SK-N-SH treated with all-trans-retinoic acid at 6 μM for 48 hours (cell line): ENCODE measurements at regions not wholly inside any gene's neighbourhood (a gene's known extent, or its start where the extent isn't known, plus 50 kb on each side); places are given as distances from the start of the nearest gene placed in this dataset.

Experiments used
- ATAC-seq: fragments of 200-7000 bp; cut with Tn5 transposase; 3 replicates; pipeline ENCODE4 v1.9.1; 2020; ENCODE audit warnings: mild to moderate bottlenecking, moderate library complexity
- ARNTL ChIP-seq: fragments of 450-650 bp; formaldehyde crosslinking; IDR thresholded peaks from 2 replicates; pipeline ENCODE4 v1.5.0; 2020; ENCODE audit warnings: low read depth, mild to moderate bottlenecking, moderate library complexity, borderline replicate concordance
- CSDC2 ChIP-seq: fragments of 250-450 bp; sonication (Bioruptor Pico); IDR thresholded peaks from 2 replicates; pipeline ENCODE4 v1.5.0; 2020; ENCODE audit warnings: mild to moderate bottlenecking, moderate library complexity
- ESRRG ChIP-seq: fragments of 250-450 bp; sonication (Bioruptor Pico); IDR thresholded peaks from 2 replicates; pipeline ENCODE4 v1.6.1; 2021; ENCODE audit warnings: mild to moderate bottlenecking
- ISL1 ChIP-seq: fragments of 250-450 bp; sonication (Bioruptor Pico); IDR thresholded peaks from 2 replicates; pipeline ENCODE4 v2.1.2; 2022; ENCODE audit warnings: mild to moderate bottlenecking, moderate library complexity
- OSR1 ChIP-seq: fragments of 250-450 bp; sonication (Bioruptor Pico); IDR thresholded peaks from 2 replicates; pipeline ENCODE4 v1.8.0; 2022; ENCODE audit warnings: moderate library complexity, mild to moderate bottlenecking, inconsistent platforms
- PPARA ChIP-seq: fragments of 250-450 bp; sonication (Bioruptor Pico); IDR thresholded peaks from 2 replicates; pipeline ENCODE4 v1.5.0; 2020; ENCODE audit warnings: mild to moderate bottlenecking, borderline replicate concordance
- RARB ChIP-seq: fragments of 250-450 bp; sonication (Bioruptor Pico); IDR thresholded peaks from 2 replicates; pipeline ENCODE4 v1.8.0; 2021; ENCODE audit warnings: mild to moderate bottlenecking, moderate library complexity
- SNAI2 ChIP-seq: fragments of 250-450 bp; sonication (Bioruptor Pico); IDR thresholded peaks from 2 replicates; pipeline ENCODE4 v1.5.0; 2020; ENCODE audit warnings: mild to moderate bottlenecking, moderate library complexity
- TCF4 ChIP-seq: fragments of 250-450 bp; sonication (Bioruptor Pico); IDR thresholded peaks from 2 replicates; pipeline ENCODE4 v1.8.0; 2021; ENCODE audit warnings: mild to moderate bottlenecking, moderate library complexity, borderline replicate concordance
- TOX ChIP-seq: fragments of 250-450 bp; sonication (Bioruptor Pico); IDR thresholded peaks from 2 replicates; pipeline ENCODE4 v1.8.0; 2021; ENCODE audit warnings: mild to moderate bottlenecking, moderate library complexity, borderline replicate concordance
- ZC3H10 ChIP-seq: fragments of 250-450 bp; sonication (Bioruptor Pico); IDR thresholded peaks from 2 replicates; pipeline ENCODE4 v1.5.1; 2021; ENCODE audit warnings: mild to moderate bottlenecking, moderate library complexity
- ZFP3 ChIP-seq: fragments of 250-450 bp; sonication (Bioruptor Pico); IDR thresholded peaks from 2 replicates; pipeline ENCODE4 v1.5.0; 2020; ENCODE audit warnings: mild to moderate bottlenecking, moderate library complexity
- ZFP30 ChIP-seq: fragments of 450-650 bp; formaldehyde crosslinking; IDR thresholded peaks from 2 replicates; pipeline ENCODE4 v1.5.0; 2022; ENCODE audit warnings: mild to moderate bottlenecking, moderate library complexity
- ZNF565 ChIP-seq: fragments of 450-650 bp; formaldehyde crosslinking; conservative IDR thresholded peaks from 2 replicates; pipeline ENCODE4 v1.5.0; 2020; ENCODE audit warnings: low read depth, mild to moderate bottlenecking, moderate library complexity
- ZNF70 ChIP-seq: fragments of 450-650 bp; formaldehyde crosslinking; IDR thresholded peaks from 2 replicates; pipeline ENCODE4 v1.5.0; 2020; ENCODE audit warnings: mild to moderate bottlenecking, moderate library complexity
- ZNF8 ChIP-seq: fragments of 450-650 bp; formaldehyde crosslinking; IDR thresholded peaks from 2 replicates; pipeline ENCODE4 v1.5.0; 2020; ENCODE audit warnings: mild to moderate bottlenecking, moderate library complexity
- TF ChIP-seq, protein P1 (sequence below): fragments of 250-450 bp; sonication (Bioruptor Pico); IDR thresholded peaks from 2 replicates; pipeline ENCODE4 v1.8.0; 2020; ENCODE audit warnings: mild to moderate bottlenecking, moderate library complexity, borderline replicate concordance
- TF ChIP-seq, protein P2 (sequence below): fragments of 250-450 bp; sonication (Bioruptor Pico); IDR thresholded peaks from 2 replicates; pipeline ENCODE4 v1.8.0; 2021; ENCODE audit warnings: low read depth, mild to moderate bottlenecking, moderate library complexity, borderline replicate concordance
- TF ChIP-seq, protein P3 (sequence below): fragments of 250-450 bp; sonication (Bioruptor Pico); IDR thresholded peaks from 2 replicates; pipeline ENCODE4 v1.5.0; 2020; ENCODE audit warnings: mild to moderate bottlenecking, moderate library complexity
- TF ChIP-seq, protein P4 (sequence below): fragments of 250-450 bp; sonication (Bioruptor Pico); IDR thresholded peaks from 2 replicates; pipeline ENCODE4 v1.5.1; 2021; ENCODE audit warnings: mild to moderate bottlenecking, moderate library complexity
- TF ChIP-seq, protein P5 (sequence below): fragments of 250-450 bp; sonication (Bioruptor Pico); IDR thresholded peaks from 2 replicates; pipeline ENCODE4 v1.5.1; 2020; ENCODE audit warnings: low read depth, mild to moderate bottlenecking, moderate library complexity

DNA sequence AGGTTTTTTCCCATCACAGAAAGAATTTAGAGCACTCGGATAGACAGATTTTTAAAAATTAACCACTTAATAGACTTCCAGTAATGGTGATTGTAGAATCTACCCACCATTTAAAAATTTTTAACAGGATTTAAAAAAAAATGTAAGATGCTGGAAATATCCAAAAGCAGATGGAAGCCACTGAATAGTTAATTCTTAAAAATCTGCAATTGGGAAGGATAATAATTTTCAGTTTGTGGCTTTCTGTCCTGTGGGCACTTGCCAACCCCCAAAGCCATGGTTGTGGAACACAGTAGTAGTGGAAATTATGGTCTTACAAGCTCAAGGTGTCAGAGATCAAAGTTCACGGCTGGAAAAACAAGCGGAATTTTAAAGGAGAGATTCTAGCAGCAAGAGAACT is 101.0 kb upstream of the SP4 start:
- TF ChIP-seq, protein P1, sequence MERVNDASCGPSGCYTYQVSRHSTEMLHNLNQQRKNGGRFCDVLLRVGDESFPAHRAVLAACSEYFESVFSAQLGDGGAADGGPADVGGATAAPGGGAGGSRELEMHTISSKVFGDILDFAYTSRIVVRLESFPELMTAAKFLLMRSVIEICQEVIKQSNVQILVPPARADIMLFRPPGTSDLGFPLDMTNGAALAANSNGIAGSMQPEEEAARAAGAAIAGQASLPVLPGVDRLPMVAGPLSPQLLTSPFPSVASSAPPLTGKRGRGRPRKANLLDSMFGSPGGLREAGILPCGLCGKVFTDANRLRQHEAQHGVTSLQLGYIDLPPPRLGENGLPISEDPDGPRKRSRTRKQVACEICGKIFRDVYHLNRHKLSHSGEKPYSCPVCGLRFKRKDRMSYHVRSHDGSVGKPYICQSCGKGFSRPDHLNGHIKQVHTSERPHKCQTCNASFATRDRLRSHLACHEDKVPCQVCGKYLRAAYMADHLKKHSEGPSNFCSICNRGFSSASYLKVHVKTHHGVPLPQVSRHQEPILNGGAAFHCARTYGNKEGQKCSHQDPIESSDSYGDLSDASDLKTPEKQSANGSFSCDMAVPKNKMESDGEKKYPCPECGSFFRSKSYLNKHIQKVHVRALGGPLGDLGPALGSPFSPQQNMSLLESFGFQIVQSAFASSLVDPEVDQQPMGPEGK (CRISPR knock-in tag) = no peak
- TF ChIP-seq SNAI2 (CRISPR knock-in tag) (no peak), ZNF70 (CRISPR knock-in tag) (no peak), ZFP3 (CRISPR knock-in tag) (no peak), ZNF565 (CRISPR knock-in tag) (no peak)
- TF ChIP-seq, protein P2, sequence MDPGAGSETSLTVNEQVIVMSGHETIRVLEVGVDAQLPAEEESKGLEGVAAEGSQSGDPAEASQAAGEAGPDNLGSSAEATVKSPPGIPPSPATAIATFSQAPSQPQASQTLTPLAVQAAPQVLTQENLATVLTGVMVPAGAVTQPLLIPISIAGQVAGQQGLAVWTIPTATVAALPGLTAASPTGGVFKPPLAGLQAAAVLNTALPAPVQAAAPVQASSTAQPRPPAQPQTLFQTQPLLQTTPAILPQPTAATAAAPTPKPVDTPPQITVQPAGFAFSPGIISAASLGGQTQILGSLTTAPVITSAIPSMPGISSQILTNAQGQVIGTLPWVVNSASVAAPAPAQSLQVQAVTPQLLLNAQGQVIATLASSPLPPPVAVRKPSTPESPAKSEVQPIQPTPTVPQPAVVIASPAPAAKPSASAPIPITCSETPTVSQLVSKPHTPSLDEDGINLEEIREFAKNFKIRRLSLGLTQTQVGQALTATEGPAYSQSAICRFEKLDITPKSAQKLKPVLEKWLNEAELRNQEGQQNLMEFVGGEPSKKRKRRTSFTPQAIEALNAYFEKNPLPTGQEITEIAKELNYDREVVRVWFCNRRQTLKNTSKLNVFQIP (CRISPR knock-in tag) = no peak

DNA sequence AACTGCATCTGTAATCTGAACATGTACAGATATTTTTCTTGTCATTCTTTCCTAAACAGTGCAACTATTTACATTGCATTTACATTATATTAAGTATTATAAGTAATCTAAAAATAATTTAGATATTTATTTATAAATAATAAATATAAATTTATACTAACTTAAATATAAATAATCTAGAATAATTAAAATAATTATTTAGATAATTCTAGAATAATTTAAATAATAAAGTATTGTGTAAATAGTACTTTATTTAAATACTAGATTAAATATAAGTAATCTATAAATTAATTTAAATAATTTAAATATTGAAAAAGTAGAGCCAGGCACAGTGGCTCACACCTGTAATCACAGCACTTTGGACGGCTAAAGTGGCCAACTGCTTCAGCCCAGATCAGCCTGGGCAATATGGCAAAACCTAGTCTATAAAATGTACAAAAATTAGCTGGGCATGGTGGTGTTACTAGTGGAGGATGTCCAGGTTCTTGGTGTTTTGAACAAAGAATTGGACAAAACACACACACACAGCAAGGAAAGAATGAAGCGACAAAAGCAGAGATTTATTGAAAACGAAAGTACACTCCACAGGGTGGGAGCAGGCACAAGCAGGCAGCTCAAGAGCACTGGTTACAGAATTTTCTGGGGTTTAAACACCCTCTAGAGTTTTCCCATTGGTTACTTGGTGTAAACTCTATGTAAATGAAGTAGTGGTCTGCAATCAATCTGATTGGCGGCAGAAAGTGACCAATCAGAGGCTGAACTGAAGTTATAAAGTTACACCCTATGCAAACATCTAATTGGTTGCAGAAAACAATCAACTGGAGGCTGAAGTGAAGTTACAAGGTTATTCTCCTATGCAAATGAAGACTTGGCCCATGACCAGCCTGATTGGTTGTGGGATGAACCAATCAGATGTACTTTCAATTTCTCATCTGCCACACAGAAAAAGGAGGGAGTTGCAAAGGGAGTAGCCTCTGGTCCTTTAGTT is 100.2 kb upstream of the SP4 start:
- TF ChIP-seq ISL1 = no peak
- no peak for TF ChIP-seq CSDC2
- TF ChIP-seq, protein P1 (CRISPR knock-in tag) = no peak
- TF ChIP-seq, protein P3, sequence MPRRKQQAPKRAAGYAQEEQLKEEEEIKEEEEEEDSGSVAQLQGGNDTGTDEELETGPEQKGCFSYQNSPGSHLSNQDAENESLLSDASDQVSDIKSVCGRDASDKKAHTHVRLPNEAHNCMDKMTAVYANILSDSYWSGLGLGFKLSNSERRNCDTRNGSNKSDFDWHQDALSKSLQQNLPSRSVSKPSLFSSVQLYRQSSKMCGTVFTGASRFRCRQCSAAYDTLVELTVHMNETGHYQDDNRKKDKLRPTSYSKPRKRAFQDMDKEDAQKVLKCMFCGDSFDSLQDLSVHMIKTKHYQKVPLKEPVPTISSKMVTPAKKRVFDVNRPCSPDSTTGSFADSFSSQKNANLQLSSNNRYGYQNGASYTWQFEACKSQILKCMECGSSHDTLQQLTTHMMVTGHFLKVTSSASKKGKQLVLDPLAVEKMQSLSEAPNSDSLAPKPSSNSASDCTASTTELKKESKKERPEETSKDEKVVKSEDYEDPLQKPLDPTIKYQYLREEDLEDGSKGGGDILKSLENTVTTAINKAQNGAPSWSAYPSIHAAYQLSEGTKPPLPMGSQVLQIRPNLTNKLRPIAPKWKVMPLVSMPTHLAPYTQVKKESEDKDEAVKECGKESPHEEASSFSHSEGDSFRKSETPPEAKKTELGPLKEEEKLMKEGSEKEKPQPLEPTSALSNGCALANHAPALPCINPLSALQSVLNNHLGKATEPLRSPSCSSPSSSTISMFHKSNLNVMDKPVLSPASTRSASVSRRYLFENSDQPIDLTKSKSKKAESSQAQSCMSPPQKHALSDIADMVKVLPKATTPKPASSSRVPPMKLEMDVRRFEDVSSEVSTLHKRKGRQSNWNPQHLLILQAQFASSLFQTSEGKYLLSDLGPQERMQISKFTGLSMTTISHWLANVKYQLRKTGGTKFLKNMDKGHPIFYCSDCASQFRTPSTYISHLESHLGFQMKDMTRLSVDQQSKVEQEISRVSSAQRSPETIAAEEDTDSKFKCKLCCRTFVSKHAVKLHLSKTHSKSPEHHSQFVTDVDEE = no peak
- no peak for TF ChIP-seq PPARA
- TF ChIP-seq TCF4 (CRISPR knock-in tag) = no peak
- TF ChIP-seq ESRRG (CRISPR knock-in tag) = no peak
- no peak for TF ChIP-seq ZC3H10 (CRISPR knock-in tag)
- no peak for TF ChIP-seq SNAI2 (CRISPR knock-in tag)
- no peak for TF ChIP-seq ZNF8 (CRISPR knock-in tag)
- no peak for TF ChIP-seq OSR1
- ATAC-seq = no peak

More for the DNA sequence above, 101.0 kb upstream of the SP4 start:
- ATAC-seq = no peak

DNA sequence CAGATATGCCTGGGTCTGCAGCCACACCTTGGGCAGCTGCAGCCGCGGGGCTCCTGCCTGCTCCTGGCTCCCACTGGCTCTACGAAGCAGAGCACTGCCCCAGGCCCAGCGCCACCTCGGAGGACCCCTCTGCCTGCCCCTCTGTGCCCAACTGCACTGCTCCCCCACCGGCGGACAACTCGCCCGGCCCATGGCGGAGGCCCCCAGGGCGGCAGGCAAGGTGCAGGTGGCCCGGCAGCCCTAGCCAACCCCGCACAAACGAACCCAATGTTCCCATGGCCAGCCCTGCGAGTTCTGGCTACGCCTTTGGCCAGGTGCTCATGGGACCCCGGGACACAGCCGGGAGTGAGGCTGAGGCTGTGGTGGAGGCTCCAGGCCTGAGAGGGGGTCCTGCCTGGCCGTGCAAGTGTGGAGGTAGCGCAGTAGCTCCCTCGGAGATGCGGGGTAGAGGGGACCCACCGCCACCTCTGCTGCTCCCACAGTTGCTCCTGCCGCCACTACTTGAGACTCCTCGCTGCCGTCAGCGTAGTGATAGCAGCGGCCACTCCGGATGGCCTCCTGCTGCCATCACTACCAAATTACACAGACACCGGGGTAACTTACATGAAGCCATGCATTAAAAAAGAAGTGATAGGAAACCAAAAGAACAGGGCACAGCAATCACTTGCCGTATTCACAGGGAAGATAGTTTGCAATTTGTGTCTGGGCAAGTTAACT is 97.3 kb upstream of the SP4 start:
- no peak for ATAC-seq
- TF ChIP-seq SNAI2 (CRISPR knock-in tag) (no peak), CSDC2 (no peak), ZFP3 (CRISPR knock-in tag) (no peak), ARNTL (CRISPR knock-in tag) (no peak), OSR1 (no peak), ZNF565 (CRISPR knock-in tag) (no peak), ZNF8 (CRISPR knock-in tag) (no peak), ZNF70 (CRISPR knock-in tag) (no peak), ESRRG (CRISPR knock-in tag) (no peak), TOX (CRISPR knock-in tag) (no peak), PPARA (no peak), ZFP30 (CRISPR knock-in tag) (no peak), RARB (CRISPR knock-in tag) (no peak)
- TF ChIP-seq, protein P4, sequence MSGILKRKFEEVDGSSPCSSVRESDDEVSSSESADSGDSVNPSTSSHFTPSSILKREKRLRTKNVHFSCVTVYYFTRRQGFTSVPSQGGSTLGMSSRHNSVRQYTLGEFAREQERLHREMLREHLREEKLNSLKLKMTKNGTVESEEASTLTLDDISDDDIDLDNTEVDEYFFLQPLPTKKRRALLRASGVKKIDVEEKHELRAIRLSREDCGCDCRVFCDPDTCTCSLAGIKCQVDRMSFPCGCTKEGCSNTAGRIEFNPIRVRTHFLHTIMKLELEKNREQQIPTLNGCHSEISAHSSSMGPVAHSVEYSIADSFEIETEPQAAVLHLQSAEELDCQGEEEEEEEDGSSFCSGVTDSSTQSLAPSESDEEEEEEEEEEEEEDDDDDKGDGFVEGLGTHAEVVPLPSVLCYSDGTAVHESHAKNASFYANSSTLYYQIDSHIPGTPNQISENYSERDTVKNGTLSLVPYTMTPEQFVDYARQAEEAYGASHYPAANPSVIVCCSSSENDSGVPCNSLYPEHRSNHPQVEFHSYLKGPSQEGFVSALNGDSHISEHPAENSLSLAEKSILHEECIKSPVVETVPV (CRISPR knock-in tag) = no peak
- TF ChIP-seq, protein P3 = no peak
- TF ChIP-seq, protein P5, sequence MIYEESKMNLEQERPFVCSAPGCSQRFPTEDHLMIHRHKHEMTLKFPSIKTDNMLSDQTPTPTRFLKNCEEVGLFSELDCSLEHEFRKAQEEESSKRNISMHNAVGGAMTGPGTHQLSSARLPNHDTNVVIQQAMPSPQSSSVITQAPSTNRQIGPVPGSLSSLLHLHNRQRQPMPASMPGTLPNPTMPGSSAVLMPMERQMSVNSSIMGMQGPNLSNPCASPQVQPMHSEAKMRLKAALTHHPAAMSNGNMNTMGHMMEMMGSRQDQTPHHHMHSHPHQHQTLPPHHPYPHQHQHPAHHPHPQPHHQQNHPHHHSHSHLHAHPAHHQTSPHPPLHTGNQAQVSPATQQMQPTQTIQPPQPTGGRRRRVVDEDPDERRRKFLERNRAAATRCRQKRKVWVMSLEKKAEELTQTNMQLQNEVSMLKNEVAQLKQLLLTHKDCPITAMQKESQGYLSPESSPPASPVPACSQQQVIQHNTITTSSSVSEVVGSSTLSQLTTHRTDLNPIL (CRISPR knock-in tag) = no peak
